Smooth muscle cell (in vitro differentiated cells): ENCODE measurements at regions not wholly inside any gene's neighbourhood (a gene's known extent, or its start where the extent isn't known, plus 50 kb on each side); places are given as distances from the start of the nearest gene placed in this dataset.

ENCODE experiments used
- DNase-seq: peaks from one replicate; lab custom pipeline; 2025; ENCODE audit not compliant: unreplicated experiment; lab: John Stamatoyannopoulos, UW
- H2AFZ ChIP-seq: fragments of 200-600 bp; sonication (generic); 2 replicates; pipeline ENCODE4 v1.6.0; 2016; ENCODE audit warnings: antibody characterized with exemption, low read depth, mild to moderate bottlenecking
- H3F3A ChIP-seq: fragments of 200-600 bp; sonication (generic); 2 replicates; pipeline ENCODE4 v1.6.0; 2017; ENCODE audit warnings: antibody characterized with exemption, low read depth
- H3K27ac ChIP-seq: fragments of 200-600 bp; sonication (generic); 2 replicates; pipeline ENCODE4 v1.5.1; 2016; ENCODE audit warnings: low read depth, mild to moderate bottlenecking
- H3K27me3 ChIP-seq: fragments of 200-600 bp; sonication (generic); 2 replicates; pipeline ENCODE4 v1.6.1; 2016; ENCODE audit warnings: low read depth, mild to moderate bottlenecking
- H3K36me3 ChIP-seq: fragments of 200-600 bp; sonication (generic); 2 replicates; pipeline ENCODE4 v1.5.1; 2016; ENCODE audit warnings: low read depth
- H3K4me1 ChIP-seq: fragments of 200-600 bp; sonication (generic); 2 replicates; pipeline ENCODE4 v1.5.1; 2016; ENCODE audit warnings: low read depth
- H3K4me2 ChIP-seq: fragments of 200-600 bp; sonication (generic); 2 replicates; pipeline ENCODE4 v1.6.0; 2016; ENCODE audit warnings: mild to moderate bottlenecking
- H3K4me3 ChIP-seq: fragments of 200-600 bp; sonication (generic); 2 replicates; pipeline ENCODE4 v1.5.1; 2016; ENCODE audit warnings: mild to moderate bottlenecking
- H3K79me2 ChIP-seq: fragments of 200-600 bp; sonication (generic); 2 replicates; pipeline ENCODE4 v1.6.0; 2016; ENCODE audit warnings: low read depth, mild to moderate bottlenecking
- H3K9ac ChIP-seq: fragments of 200-600 bp; sonication (generic); 2 replicates; pipeline ENCODE4 v1.6.0; 2016; ENCODE audit warnings: low read depth
- H3K9me3 ChIP-seq: fragments of 200-600 bp; sonication (generic); replicated peaks from 2 replicates; pipeline ENCODE4 v1.5.1; 2016; ENCODE audit warnings: low read depth
- H4K20me1 ChIP-seq: fragments of 200-600 bp; sonication (generic); 2 replicates; pipeline ENCODE4 v1.6.0; 2016; ENCODE audit warnings: low read depth
- WGBS: methylation state at CpG from one replicate; pipeline ENCODE4 v1.1.7; 2016; ENCODE audit warnings: low lambda C conversion rate; 5-methylcytosine and 5-hydroxymethylcytosine counted together
- TF ChIP-seq, protein P1 (sequence below): fragments of 200-600 bp; sonication (generic); IDR thresholded peaks from 2 replicates; pipeline ENCODE4 v1.5.1; 2017; ENCODE audit warnings: borderline replicate concordance, mild to moderate bottlenecking, antibody characterized with exemption; ENCODE audit not compliant: insufficient read depth, poor library complexity, severe bottlenecking

DNA sequence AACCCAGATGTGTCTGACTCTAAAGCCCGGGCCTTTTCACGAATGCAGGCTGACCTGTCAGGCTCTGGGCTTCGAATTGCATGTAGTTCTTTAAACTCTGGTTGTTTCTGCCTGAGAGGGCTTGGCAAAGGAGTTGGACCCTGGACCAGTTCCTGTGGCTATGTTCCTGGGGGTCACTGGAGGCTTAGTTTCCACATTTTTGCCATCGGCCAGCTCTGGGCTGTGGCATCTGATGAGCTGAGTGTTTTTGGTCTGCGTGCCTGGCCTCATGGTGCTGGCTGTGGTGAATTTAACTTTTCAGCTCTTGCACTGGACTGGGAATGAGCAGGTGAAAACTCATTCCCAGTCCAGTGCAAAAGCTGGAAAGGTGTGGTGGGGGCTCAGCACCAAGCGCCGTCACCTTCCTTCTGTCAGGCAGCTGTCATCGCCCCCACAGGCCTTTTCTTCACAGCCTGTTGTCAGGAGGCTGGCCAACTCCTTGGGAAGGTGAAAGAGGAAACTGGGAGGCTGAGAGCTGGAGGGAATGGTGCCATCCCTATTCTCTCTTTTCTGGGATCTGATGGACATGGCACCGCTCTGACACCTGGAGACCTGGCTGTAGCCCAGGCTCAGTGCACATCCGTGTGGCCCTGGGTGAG, 123.6 kb downstream of the ADAMTS15 start:
- Histone ChIP-seq H2AFZ (no peak overlapping the region), H3K9ac (no peak overlapping the region), H3K36me3 (no peaks in the 10 kb centered on the region), H3K79me2 (no peaks in the 10 kb centered on the region), H3K4me3 (no peak overlapping the region), H3F3A (no peaks in the 10 kb centered on the region), H3K4me1 (no peaks in the 10 kb centered on the region), H3K27me3 (no peaks in the 10 kb centered on the region), H3K27ac (no peak overlapping the region), H3K9me3 (no peaks in the 10 kb centered on the region), H3K4me2 (no peak overlapping the region), H4K20me1 (no peaks in the 10 kb centered on the region)
- TF ChIP-seq, protein P1, sequence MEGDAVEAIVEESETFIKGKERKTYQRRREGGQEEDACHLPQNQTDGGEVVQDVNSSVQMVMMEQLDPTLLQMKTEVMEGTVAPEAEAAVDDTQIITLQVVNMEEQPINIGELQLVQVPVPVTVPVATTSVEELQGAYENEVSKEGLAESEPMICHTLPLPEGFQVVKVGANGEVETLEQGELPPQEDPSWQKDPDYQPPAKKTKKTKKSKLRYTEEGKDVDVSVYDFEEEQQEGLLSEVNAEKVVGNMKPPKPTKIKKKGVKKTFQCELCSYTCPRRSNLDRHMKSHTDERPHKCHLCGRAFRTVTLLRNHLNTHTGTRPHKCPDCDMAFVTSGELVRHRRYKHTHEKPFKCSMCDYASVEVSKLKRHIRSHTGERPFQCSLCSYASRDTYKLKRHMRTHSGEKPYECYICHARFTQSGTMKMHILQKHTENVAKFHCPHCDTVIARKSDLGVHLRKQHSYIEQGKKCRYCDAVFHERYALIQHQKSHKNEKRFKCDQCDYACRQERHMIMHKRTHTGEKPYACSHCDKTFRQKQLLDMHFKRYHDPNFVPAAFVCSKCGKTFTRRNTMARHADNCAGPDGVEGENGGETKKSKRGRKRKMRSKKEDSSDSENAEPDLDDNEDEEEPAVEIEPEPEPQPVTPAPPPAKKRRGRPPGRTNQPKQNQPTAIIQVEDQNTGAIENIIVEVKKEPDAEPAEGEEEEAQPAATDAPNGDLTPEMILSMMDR, result no peak
- DNase-seq, result no peak
- 94% methylated on average over 10 of the region's 10 CpGs for whole genome bisulfite sequencing

DNA sequence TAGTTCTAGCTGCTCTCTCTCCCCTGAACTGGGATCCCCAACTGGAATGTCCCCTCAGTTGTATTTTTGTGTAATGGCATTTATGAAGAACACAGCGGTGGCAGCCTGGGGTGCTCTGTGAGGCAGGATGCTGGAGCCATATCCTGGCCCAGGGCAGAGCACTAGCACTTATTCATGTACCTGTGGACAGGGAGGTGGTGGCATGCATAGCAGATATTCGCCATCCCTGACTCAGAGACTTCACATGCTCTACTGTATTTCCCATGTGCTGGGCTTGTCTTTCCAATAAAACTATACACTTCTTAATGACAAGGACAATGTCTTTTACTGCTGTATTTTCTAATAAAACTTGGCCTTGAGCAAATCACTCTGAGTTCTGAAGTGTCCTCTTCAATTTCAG, 125.3 kb downstream of the ADAMTS15 start:
- Histone ChIP-seq H3K9me3 (no peaks in the 10 kb centered on the region), H3K9ac (no peak overlapping the region), H3K79me2 (no peaks in the 10 kb centered on the region), H3K36me3 (no peaks in the 10 kb centered on the region), H3F3A (no peaks in the 10 kb centered on the region), H2AFZ (no peak overlapping the region), H3K27me3 (no peaks in the 10 kb centered on the region), H3K27ac (no peak overlapping the region), H3K4me2 (no peak overlapping the region), H4K20me1 (no peaks in the 10 kb centered on the region), H3K4me3 (no peak overlapping the region), H3K4me1 (no peaks in the 10 kb centered on the region)
- TF ChIP-seq, protein P1, result no peak
- no peak for DNase-seq
- WGBS, result 95% methylated on average over 2 of the region's 2 CpGs

DNA sequence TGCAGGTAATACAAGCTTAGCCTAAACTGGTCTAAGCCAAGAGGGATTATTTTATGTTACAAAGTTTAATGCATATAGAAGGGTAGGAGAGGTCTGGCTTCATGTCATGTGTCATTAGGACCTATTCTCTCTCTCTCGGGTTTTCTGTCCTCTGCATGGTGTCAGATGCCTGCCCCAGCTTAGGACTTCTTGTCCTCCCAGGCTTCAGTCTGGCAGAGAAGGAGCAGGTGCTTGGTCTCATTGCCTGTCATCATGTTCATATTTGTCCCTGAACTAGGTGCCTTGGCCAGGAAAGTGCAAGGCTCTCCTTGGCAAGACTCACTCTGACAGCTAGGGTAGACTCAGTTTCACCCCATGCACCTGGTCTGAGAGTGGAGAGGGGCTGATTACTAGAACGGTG, 126.3 kb downstream of the ADAMTS15 start:
- no peak overlapping the region for H3K4me2 ChIP-seq
- H3K4me3 ChIP-seq, result no peak overlapping the region
- H4K20me1 ChIP-seq, result no peaks in the 10 kb centered on the region
- no peak overlapping the region for H3K9ac ChIP-seq
- H3K27me3 ChIP-seq, result no peaks in the 10 kb centered on the region
- no peaks in the 10 kb centered on the region for H3K36me3 ChIP-seq
- TF ChIP-seq, protein P1, result no peak
- no peaks in the 10 kb centered on the region for H3F3A ChIP-seq
- DNase-seq, result no peak
- no peaks in the 10 kb centered on the region for H3K79me2 ChIP-seq
- no peaks in the 10 kb centered on the region for H3K9me3 ChIP-seq
- H2AFZ ChIP-seq, result no peak overlapping the region
- no peak overlapping the region for H3K27ac ChIP-seq
- WGBS, result 100% methylated on average over 2 of the region's 2 CpGs
- peaks cover 2% of the 10 kb centered on the region for H3K4me1 ChIP-seq

DNA sequence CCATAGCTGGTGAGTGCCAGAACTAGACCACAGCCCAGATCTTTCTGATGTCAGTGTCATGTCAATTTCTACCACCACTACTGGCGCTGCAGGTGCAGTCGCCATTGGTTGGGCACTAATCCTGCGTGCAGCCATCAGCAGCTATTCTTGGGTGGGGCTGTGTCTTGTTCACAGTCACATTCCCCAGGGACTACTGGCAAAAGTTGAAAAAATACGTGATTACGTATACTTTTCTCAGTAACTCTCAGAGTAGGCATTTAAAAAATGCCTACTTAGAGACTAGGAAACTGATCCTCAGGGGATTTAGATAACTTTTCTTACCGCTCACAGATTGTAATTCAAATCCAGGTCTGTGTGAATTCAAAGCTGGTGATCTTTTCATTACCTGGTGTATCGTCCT, 127.7 kb downstream of the ADAMTS15 start:
- Histone ChIP-seq H3K4me2 (no peak overlapping the region), H3K9me3 (no peaks in the 10 kb centered on the region), H3K4me3 (no peak overlapping the region), H3K36me3 (no peaks in the 10 kb centered on the region), H2AFZ (no peak overlapping the region), H3K27me3 (no peaks in the 10 kb centered on the region), H3F3A (no peaks in the 10 kb centered on the region), H3K27ac (no peak overlapping the region), H4K20me1 (no peaks in the 10 kb centered on the region), H3K9ac (no peak overlapping the region), H3K79me2 (no peaks in the 10 kb centered on the region), H3K4me1 (peaks cover 16% of the 10 kb centered on the region)
- TF ChIP-seq, protein P1, result no peak
- no peak for DNase-seq
- 84% methylated on average over 7 of the region's 7 CpGs for WGBS
